H1 (cell line): ENCODE measurements at regions not wholly inside any gene's neighbourhood (a gene's known extent, or its start where the extent isn't known, plus 50 kb on each side); places are given as distances from the start of the nearest gene placed in this dataset.

Experiments used
- CTCF ChIA-PET: fragments of 300-600 bp; sonication (Branson Sonifier 250); formaldehyde crosslinking; loops from one replicate; lab custom pipeline; 2021; ENCODE audit not compliant: partially characterized antibody; lab: Charles Lee
- POLR2A ChIA-PET: fragments of 300-600 bp; sonication (Branson Sonifier 250); formaldehyde crosslinking; loops from one replicate; lab custom pipeline; 2021; ENCODE audit warnings: inconsistent platforms; ENCODE audit not compliant: partially characterized antibody; lab: Charles Lee
- DNase-seq, 2 experiments: peaks; one replicate each; pipeline versions ENCODE4 v3.0.0 to v3.0.0-alpha.2; 2010 to 2022; ENCODE audit warnings: low spot score in 2 of 2, low read depth in 1 of 2, mixed read lengths in 1 of 2
- FAIRE-seq: peaks from 2 replicates; lab custom pipeline; 2011; peaks lifted over from hg19 to GRCh38; lab: Jason Lieb, UNC
- H2AFZ ChIP-seq: 2 replicates; pipeline ENCODE4 v1.8.1; 2012; ENCODE audit warnings: low read length, inconsistent platforms
- H2AK5ac ChIP-seq: 2 replicates; pipeline ENCODE4 v1.6.1; 2013; ENCODE audit warnings: low read depth, low read length
- H2BK120ac ChIP-seq: replicated peaks from 2 replicates; pipeline ENCODE3; 2013; ENCODE audit warnings: low read depth, low read length, inconsistent platforms
- H2BK12ac ChIP-seq: 2 replicates; pipeline ENCODE4 v1.6.1; 2013; ENCODE audit warnings: low read depth, low read length
- H2BK15ac ChIP-seq: 2 replicates; pipeline ENCODE4 v1.6.1; 2013; ENCODE audit warnings: low read length
- H2BK20ac ChIP-seq: 2 replicates; pipeline ENCODE4 v1.6.1; 2013; ENCODE audit warnings: low read length
- H2BK5ac ChIP-seq: 2 replicates; pipeline ENCODE4 v1.6.1; 2013; ENCODE audit warnings: low read depth, low read length
- H3K14ac ChIP-seq: 2 replicates; pipeline ENCODE4 v1.6.1; 2013; ENCODE audit warnings: inconsistent platforms; ENCODE audit not compliant: insufficient read length
- H3K18ac ChIP-seq: 2 replicates; pipeline ENCODE4 v1.6.1; 2013; ENCODE audit warnings: low read length; ENCODE audit errors: extremely low read depth
- H3K23ac ChIP-seq: 2 replicates; pipeline ENCODE4 v1.6.1; 2013; ENCODE audit warnings: inconsistent platforms; ENCODE audit not compliant: insufficient read length
- H3K23me2 ChIP-seq: 2 replicates; pipeline ENCODE4 v1.6.1; 2013; ENCODE audit warnings: low read depth, low read length
- H3K27ac ChIP-seq: 2 replicates; pipeline ENCODE4 v1.6.1; 2011; ENCODE audit warnings: low read depth, low read length, inconsistent platforms
- H3K27me3 ChIP-seq, 4 experiments: replicated peaks in 1 of 4; 1 replicate in 1 of 4; 2 replicates in 3 of 4; pipeline versions ENCODE4 v1.6.1 to v1.8.1; 2011 to 2013; ENCODE audit warnings: low read length in 3 of 4, mild to moderate bottlenecking in 3 of 4, inconsistent platforms in 2 of 4, mixed read lengths in 2 of 4, moderate library complexity in 1 of 4; ENCODE audit not compliant: control insufficient read depth in 3 of 4, insufficient read depth in 3 of 4; ENCODE audit errors: extremely low read depth in 1 of 4
- H3K36me3 ChIP-seq, 4 experiments: 2 replicates each; pipeline versions ENCODE4 v1.6.1 to v1.8.1; 2011 to 2013; ENCODE audit warnings: mild to moderate bottlenecking in 4 of 4, low read length in 3 of 4, moderate library complexity in 2 of 4, control low read depth in 1 of 4, inconsistent platforms in 1 of 4; ENCODE audit not compliant: insufficient read depth in 4 of 4, control insufficient read depth in 2 of 4
- H3K4ac ChIP-seq: replicated peaks from 2 replicates; pipeline ENCODE3; 2013; ENCODE audit warnings: low read length, low read depth, mixed read lengths, inconsistent platforms; ENCODE audit not compliant: insufficient read length
- H3K4me1 ChIP-seq, 4 experiments: replicated peaks in 1 of 4; 1 replicate in 1 of 4; 2 replicates in 3 of 4; pipeline versions ENCODE4 v1.6.1 to v1.8.1; 2011 to 2013; ENCODE audit warnings: low read length in 3 of 4, inconsistent platforms in 2 of 4, mixed read lengths in 1 of 4; ENCODE audit not compliant: insufficient read depth in 4 of 4, control insufficient read depth in 3 of 4
- H3K4me2 ChIP-seq, 2 experiments: 2 replicates each; pipeline versions ENCODE4 v1.6.1 to v1.8.1; 2011 to 2013; ENCODE audit warnings: low read depth in 2 of 2, low read length in 2 of 2, control low read depth in 1 of 2, inconsistent platforms in 1 of 2, mild to moderate bottlenecking in 1 of 2; ENCODE audit not compliant: insufficient read depth in 1 of 2
- H3K4me3 ChIP-seq, 4 experiments: fragments of 200-600, 300-600 bp in 1 of 4; sonication (generic), shearing (Covaris generic), sonication (Bioruptor Twin) in 1 of 4; 2 replicates each; pipeline versions ENCODE4 v1.5.1 to v1.8.1; 2011 to 2016; ENCODE audit warnings: low read length in 4 of 4, low read depth in 3 of 4, control low read depth in 2 of 4, inconsistent platforms in 2 of 4, mild to moderate bottlenecking in 2 of 4, mixed read lengths in 1 of 4, moderate library complexity in 1 of 4; ENCODE audit not compliant: insufficient read depth in 2 of 4; ENCODE audit errors: extremely low read depth in 1 of 4
- H3K56ac ChIP-seq: replicated peaks from 2 replicates; pipeline ENCODE3; 2013; ENCODE audit warnings: low read depth, mild to moderate bottlenecking, mixed read lengths, low read length, inconsistent platforms; ENCODE audit not compliant: insufficient read length
- H3K79me1 ChIP-seq: 2 replicates; pipeline ENCODE4 v1.6.1; 2013; ENCODE audit warnings: low read depth, low read length, control low read depth
- H3K79me2 ChIP-seq, 2 experiments: 2 replicates each; pipeline versions ENCODE4 v1.6.1 to v1.8.1; 2012 to 2013; ENCODE audit warnings: low read length in 2 of 2, mild to moderate bottlenecking in 2 of 2, inconsistent platforms in 1 of 2; ENCODE audit not compliant: insufficient read depth in 2 of 2, control insufficient read depth in 1 of 2
- H3K9ac ChIP-seq, 4 experiments: replicated peaks in 1 of 4; 1 replicate in 1 of 4; 2 replicates in 3 of 4; pipeline versions ENCODE4 v1.6.1 to v1.8.1; 2011 to 2013; ENCODE audit warnings: low read depth in 3 of 4, low read length in 3 of 4, control low read depth in 2 of 4, mild to moderate bottlenecking in 2 of 4, moderate library complexity in 2 of 4, inconsistent platforms in 1 of 4; ENCODE audit errors: extremely low read depth in 1 of 4
- H3K9me3 ChIP-seq, 2 experiments: 2 replicates each; pipeline versions ENCODE4 v1.6.1 to v1.8.1; 2012 to 2013; ENCODE audit warnings: mild to moderate bottlenecking in 2 of 2, moderate library complexity in 2 of 2, control low read depth in 1 of 2, inconsistent platforms in 1 of 2, low read depth in 1 of 2, low read length in 1 of 2, mixed read lengths in 1 of 2; ENCODE audit not compliant: insufficient read depth in 2 of 2
- H4K20me1 ChIP-seq, 2 experiments: replicated peaks in 1 of 2; 2 replicates each; pipeline versions ENCODE3 to v1.8.1; 2011 to 2013; ENCODE audit warnings: inconsistent platforms in 2 of 2, low read length in 2 of 2, mild to moderate bottlenecking in 1 of 2; ENCODE audit not compliant: insufficient read depth in 2 of 2, control insufficient read depth in 1 of 2
- H4K5ac ChIP-seq: 2 replicates; pipeline ENCODE4 v1.6.1; 2013; ENCODE audit warnings: low read length, low read depth, mixed read lengths, inconsistent platforms; ENCODE audit not compliant: insufficient read length
- H4K8ac ChIP-seq: 2 replicates; pipeline ENCODE4 v1.8.0; 2013; ENCODE audit warnings: mild to moderate bottlenecking, moderate library complexity, low read length, inconsistent platforms; ENCODE audit not compliant: insufficient read depth; ENCODE audit errors: extremely low read depth
- H4K91ac ChIP-seq: replicated peaks from 2 replicates; pipeline ENCODE3; 2013; ENCODE audit warnings: low read length, mixed read lengths, inconsistent platforms; ENCODE audit not compliant: insufficient read length
- POLR2A ChIP-seq, 2 experiments: IDR thresholded peaks; 1 replicate in 1 of 2; 2 replicates in 1 of 2; pipeline ENCODE4 v1.6.1; 2011; ENCODE audit warnings: low read depth in 2 of 2, low read length in 2 of 2, mild to moderate bottlenecking in 2 of 2; ENCODE audit errors: control extremely low read depth in 1 of 2
- WGBS, 2 experiments: shearing (Covaris generic) in 1 of 2; methylation state at CpG; one replicate each; pipeline versions ENCODE4 v1.1.6 to v1.1.7; 2013 to 2015; ENCODE audit warnings: low lambda C conversion rate in 2 of 2, mixed read lengths in 2 of 2, inconsistent platforms in 1 of 2, low coverage in 1 of 2, missing lambda C conversion rate in 1 of 2; ENCODE audit not compliant: insufficient replicate concordance in 2 of 2, insufficient coverage in 1 of 2, insufficient read length in 1 of 2; ENCODE audit errors: extremely low coverage in 1 of 2, missing lambda C conversion rate in 1 of 2; 5-methylcytosine and 5-hydroxymethylcytosine counted together
- TF ChIP-seq, protein P1 (sequence below): IDR thresholded peaks from 2 replicates; pipeline ENCODE4 v1.6.1; 2012; ENCODE audit warnings: inconsistent platforms
- TF ChIP-seq, protein P2 (sequence below): IDR thresholded peaks from 2 replicates; pipeline ENCODE4 v1.6.1; 2012; ENCODE audit warnings: low read length, inconsistent platforms

DNA sequence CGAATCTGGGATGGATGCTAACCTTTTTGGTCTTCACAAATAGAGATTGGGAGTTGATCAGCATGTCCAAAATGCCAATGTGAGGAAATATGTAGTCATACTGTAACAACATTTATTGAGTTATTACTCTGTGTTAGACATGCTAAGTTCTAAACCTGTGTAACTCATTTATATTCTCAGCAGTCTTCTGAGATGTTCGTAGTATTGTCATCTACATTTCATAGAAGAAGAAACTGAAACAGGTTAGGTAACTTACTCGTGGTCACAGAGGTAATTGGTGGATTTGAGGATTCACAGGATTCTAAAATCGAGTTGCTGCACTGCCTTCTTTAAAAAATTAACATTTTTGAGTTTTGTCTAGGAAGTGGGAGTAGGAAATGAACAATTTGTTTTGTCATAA lies 162.1 kb downstream of the UBE2E3 start:
- H4K20me1 ChIP-seq = no peaks in the 10 kb centered on the region
- no peaks in the 10 kb centered on the region for H3K79me1 ChIP-seq
- H4K91ac ChIP-seq = no peak overlapping the region
- H3K14ac ChIP-seq = no peak overlapping the region
- no peak overlapping the region for H2AFZ ChIP-seq
- no peak overlapping the region for H3K9ac ChIP-seq
- H3K18ac ChIP-seq = no peak overlapping the region
- H3K4me3 ChIP-seq = no peak overlapping the region
- no peak for DNase-seq
- H3K36me3 ChIP-seq = no peaks in the 10 kb centered on the region
- no peak overlapping the region for H3K23ac ChIP-seq
- H3K9me3 ChIP-seq = peaks cover 0 to 4% of the 10 kb centered on the region in 2 experiments; a peak in 1 of 4 replicates
- H3K4ac ChIP-seq = no peak overlapping the region
- H3K56ac ChIP-seq = no peak overlapping the region
- H3K27ac ChIP-seq = no peak overlapping the region
- no peak overlapping the region for H2AK5ac ChIP-seq
- ChIA-PET POLR2A (no interaction called here), CTCF (interaction anchor here (2.0 kb wide), 1 partner anchor 12 kb away, joined by 6 read pairs; no protein-coding TSS in a partner anchor)
- no peaks in the 10 kb centered on the region for H3K27me3 ChIP-seq
- no peak overlapping the region for H2BK15ac ChIP-seq
- no peak overlapping the region for H2BK120ac ChIP-seq
- no peak overlapping the region for H2BK20ac ChIP-seq
- FAIRE-seq = no peak
- H2BK5ac ChIP-seq = no peak overlapping the region
- H4K8ac ChIP-seq = no peak overlapping the region
- no peaks in the 10 kb centered on the region for H3K23me2 ChIP-seq
- 80% methylated on average over 4 of the region's 4 CpGs; no CpG with 5 or more reads in 1 of the 2 experiments for WGBS, 2 experiments
- H3K79me2 ChIP-seq = no peaks in the 10 kb centered on the region
- H4K5ac ChIP-seq = no peak overlapping the region
- no peaks in the 10 kb centered on the region for H3K4me1 ChIP-seq
- H3K4me2 ChIP-seq = no peak overlapping the region
- H2BK12ac ChIP-seq = no peak overlapping the region
- TF ChIP-seq, protein P1, sequence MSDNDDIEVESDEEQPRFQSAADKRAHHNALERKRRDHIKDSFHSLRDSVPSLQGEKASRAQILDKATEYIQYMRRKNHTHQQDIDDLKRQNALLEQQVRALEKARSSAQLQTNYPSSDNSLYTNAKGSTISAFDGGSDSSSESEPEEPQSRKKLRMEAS = no peak
- TF ChIP-seq, protein P2, sequence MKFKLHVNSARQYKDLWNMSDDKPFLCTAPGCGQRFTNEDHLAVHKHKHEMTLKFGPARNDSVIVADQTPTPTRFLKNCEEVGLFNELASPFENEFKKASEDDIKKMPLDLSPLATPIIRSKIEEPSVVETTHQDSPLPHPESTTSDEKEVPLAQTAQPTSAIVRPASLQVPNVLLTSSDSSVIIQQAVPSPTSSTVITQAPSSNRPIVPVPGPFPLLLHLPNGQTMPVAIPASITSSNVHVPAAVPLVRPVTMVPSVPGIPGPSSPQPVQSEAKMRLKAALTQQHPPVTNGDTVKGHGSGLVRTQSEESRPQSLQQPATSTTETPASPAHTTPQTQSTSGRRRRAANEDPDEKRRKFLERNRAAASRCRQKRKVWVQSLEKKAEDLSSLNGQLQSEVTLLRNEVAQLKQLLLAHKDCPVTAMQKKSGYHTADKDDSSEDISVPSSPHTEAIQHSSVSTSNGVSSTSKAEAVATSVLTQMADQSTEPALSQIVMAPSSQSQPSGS = no peak
- no peak for TF ChIP-seq POLR2A (IDR thresholded peaks at IDR 0.05; ENCODE audit: control extremely low read depth in 1 of 2, low read depth in 2 of 2, low read length in 2 of 2)
